HL-60 (cell line): ENCODE measurements at regions not wholly inside any gene's neighbourhood (a gene's known extent, or its start where the extent isn't known, plus 50 kb on each side); places are given as distances from the start of the nearest gene placed in this dataset.
"Not testable (repeated sequence)": the region's sequence is repeated elsewhere in the genome, so short reads cannot be mapped to it uniquely, and the experiment has no call there.

Source experiments
- DNase-seq, 2 experiments: peaks; one replicate each; pipeline ENCODE4 v3.0.0-alpha.2; 2010 to 2020; ENCODE audit warnings: low read depth in 1 of 2, low spot score in 1 of 2
- H3K27ac ChIP-seq: fragments of 250-450 bp; sonication (Bioruptor Pico); replicated peaks from 2 replicates; pipeline ENCODE4 v1.5.1; 2020; ENCODE audit warnings: mild to moderate bottlenecking, moderate library complexity
- H3K27me3 ChIP-seq: fragments of 250-450 bp; sonication (Bioruptor Pico); 2 replicates; pipeline ENCODE4 v1.5.1; 2021; ENCODE audit warnings: mild to moderate bottlenecking, moderate library complexity; ENCODE audit not compliant: insufficient read depth, poor library complexity, severe bottlenecking
- H3K4me3 ChIP-seq: replicated peaks from 2 replicates; pipeline ENCODE4 v1.5.1; 2011; ENCODE audit warnings: mild to moderate bottlenecking, control low read depth, low read length; ENCODE audit not compliant: insufficient read depth
- GABPA ChIP-seq: IDR thresholded peaks from 2 replicates; pipeline ENCODE4 v1.6.1; 2012; ENCODE audit warnings: low read depth
- POLR2AphosphoS5 ChIP-seq: IDR thresholded peaks from 2 replicates; pipeline ENCODE4 v1.6.1; 2012; ENCODE audit warnings: low read depth
- SPI1 ChIP-seq: IDR thresholded peaks from 2 replicates; pipeline ENCODE4 v1.6.1; 2012; ENCODE audit warnings: low read depth, mild to moderate bottlenecking, borderline replicate concordance
- TF ChIP-seq, protein P1 (sequence below): IDR thresholded peaks from 2 replicates; pipeline ENCODE4 v1.6.1; 2012; ENCODE audit warnings: low read depth; ENCODE audit not compliant: insufficient replicate concordance
- TF ChIP-seq, protein P2 (sequence below): IDR thresholded peaks from one replicate; pipeline ENCODE4 v1.5.1; 2011; ENCODE audit warnings: low read length, control low read depth, inconsistent platforms; ENCODE audit not compliant: insufficient read depth

DNA sequence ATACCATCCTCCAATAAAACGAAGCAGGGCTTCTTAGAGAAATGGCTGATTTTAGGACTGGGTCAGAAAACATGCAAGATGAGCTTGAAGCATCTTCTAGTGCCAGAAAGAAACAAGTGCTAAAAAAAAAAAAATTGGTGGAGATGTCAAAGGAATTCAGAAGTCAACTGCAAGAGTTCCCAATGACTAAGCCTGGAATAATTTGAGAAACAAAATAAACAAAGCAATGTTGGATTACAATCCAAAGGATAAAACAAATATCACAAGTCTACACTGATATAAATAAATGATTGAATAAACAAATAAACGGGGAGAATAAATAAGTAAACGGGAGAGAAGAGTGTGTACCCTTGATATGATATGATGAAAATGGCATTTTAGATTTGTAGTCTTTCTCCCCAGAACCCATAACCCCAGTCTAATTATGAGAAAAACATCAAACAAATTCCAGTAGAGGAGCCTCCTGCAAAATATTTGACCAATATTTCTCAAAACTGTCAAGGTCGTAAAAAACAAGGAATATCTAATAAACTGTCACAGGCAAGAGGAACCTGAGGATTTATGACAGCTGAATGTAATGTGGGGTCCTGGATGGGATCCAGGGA is 63.5 kb upstream of the CCL21 start:
- no peak overlapping the region for H3K4me3 ChIP-seq
- TF ChIP-seq SPI1 (no peak), GABPA (no peak), POLR2AphosphoS5 (no peak)
- TF ChIP-seq, protein P1, sequence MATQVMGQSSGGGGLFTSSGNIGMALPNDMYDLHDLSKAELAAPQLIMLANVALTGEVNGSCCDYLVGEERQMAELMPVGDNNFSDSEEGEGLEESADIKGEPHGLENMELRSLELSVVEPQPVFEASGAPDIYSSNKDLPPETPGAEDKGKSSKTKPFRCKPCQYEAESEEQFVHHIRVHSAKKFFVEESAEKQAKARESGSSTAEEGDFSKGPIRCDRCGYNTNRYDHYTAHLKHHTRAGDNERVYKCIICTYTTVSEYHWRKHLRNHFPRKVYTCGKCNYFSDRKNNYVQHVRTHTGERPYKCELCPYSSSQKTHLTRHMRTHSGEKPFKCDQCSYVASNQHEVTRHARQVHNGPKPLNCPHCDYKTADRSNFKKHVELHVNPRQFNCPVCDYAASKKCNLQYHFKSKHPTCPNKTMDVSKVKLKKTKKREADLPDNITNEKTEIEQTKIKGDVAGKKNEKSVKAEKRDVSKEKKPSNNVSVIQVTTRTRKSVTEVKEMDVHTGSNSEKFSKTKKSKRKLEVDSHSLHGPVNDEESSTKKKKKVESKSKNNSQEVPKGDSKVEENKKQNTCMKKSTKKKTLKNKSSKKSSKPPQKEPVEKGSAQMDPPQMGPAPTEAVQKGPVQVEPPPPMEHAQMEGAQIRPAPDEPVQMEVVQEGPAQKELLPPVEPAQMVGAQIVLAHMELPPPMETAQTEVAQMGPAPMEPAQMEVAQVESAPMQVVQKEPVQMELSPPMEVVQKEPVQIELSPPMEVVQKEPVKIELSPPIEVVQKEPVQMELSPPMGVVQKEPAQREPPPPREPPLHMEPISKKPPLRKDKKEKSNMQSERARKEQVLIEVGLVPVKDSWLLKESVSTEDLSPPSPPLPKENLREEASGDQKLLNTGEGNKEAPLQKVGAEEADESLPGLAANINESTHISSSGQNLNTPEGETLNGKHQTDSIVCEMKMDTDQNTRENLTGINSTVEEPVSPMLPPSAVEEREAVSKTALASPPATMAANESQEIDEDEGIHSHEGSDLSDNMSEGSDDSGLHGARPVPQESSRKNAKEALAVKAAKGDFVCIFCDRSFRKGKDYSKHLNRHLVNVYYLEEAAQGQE, result no peak
- TF ChIP-seq, protein P2, sequence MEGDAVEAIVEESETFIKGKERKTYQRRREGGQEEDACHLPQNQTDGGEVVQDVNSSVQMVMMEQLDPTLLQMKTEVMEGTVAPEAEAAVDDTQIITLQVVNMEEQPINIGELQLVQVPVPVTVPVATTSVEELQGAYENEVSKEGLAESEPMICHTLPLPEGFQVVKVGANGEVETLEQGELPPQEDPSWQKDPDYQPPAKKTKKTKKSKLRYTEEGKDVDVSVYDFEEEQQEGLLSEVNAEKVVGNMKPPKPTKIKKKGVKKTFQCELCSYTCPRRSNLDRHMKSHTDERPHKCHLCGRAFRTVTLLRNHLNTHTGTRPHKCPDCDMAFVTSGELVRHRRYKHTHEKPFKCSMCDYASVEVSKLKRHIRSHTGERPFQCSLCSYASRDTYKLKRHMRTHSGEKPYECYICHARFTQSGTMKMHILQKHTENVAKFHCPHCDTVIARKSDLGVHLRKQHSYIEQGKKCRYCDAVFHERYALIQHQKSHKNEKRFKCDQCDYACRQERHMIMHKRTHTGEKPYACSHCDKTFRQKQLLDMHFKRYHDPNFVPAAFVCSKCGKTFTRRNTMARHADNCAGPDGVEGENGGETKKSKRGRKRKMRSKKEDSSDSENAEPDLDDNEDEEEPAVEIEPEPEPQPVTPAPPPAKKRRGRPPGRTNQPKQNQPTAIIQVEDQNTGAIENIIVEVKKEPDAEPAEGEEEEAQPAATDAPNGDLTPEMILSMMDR, result no peak
- no peak for DNase-seq
- no peaks in the 10 kb centered on the region for H3K27me3 ChIP-seq
- H3K27ac ChIP-seq, result no peak overlapping the region

DNA sequence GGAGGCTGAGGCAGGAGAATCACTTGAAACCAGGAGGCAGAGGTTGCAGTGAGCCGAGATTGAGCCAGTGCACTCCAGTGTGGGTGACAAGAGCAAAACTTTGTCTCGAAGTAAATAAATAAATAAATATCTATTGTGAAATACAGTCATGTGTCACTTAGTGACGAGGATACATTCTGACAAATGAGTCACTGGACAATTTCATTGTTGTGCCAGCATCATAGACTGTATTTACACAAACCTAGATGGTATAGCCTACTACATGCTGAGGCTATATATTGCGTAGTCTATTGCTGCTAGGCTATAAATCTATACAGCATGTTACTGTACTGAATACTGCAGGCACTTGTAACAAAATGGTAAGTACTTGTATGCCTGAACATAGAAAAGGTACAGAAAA is 61.1 kb upstream of the CCL21 start:
- DNase-seq, result no peak
- H3K27ac ChIP-seq, result no peak overlapping the region

DNA sequence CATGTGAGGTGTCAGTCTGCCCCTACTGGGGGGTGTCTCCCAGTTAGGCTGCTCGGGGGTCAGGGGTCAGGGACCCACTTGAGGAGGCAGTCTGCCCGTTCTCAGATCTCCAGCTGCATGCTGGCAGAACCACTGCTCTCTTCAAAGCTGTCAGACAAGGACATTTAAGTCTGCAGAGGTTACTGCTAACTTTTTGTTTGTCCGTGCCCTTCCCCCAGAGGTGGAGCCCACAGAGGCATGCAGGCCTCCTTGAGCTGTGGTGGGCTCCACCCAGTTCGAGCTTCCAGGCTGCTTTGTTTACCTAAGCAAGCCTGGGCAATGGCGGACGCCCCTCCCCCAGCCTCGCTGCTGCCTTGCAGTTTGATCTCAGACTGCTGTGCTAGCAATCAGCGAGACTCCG is 57.2 kb upstream of the CCL21 start:
- not testable (repeated sequence) for H3K4me3 ChIP-seq, DNase-seq, H3K27ac ChIP-seq, H3K27me3 ChIP-seq

More for the DNA sequence above, 61.1 kb upstream of the CCL21 start:
- H3K4me3 ChIP-seq, result no peak overlapping the region
- TF ChIP-seq, protein P1, result no peak
- TF ChIP-seq SPI1, result no peak
- no peaks in the 10 kb centered on the region for H3K27me3 ChIP-seq

DNA sequence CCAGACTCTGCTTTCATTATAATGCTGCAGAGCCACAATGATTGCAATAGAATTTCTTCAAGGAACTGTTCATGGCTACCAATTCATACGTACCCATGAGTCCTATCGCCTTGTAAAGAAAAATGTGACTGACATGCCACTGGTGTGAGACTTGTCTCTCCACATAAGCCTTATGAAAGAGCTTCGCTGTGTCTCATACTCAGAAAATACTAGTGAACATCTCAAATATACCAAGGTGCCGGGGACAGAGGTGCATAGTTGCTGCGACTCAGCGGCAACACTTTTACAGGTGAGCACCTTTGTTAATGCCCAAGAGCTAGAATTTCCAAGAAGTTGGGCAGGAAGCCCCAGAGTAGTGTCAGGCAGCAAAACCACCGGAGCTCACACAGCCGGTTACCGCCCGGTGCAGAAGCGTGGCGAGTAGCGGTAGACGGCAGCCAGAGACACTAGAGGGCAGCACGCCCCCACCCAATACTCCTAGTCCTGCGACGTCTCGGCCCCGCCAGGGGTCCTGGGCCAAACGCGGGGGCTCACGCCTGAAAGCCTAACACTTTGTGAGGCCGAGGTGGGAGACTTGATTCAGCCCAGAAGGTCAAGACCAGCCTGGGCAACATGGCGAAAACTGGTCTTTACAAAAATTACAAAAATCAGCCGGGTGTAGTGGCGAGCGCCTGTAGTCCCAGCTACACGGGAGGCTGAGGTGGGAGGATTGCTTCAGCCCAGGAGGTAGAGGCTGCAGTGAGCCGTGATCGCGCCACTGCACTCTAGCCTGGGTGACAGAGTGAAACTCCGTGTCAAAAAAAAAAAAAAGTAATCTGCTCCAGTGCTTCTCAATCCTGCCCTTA is 50.5 kb upstream of the CCL21 start:
- not testable (repeated sequence) for H3K4me3 ChIP-seq, H3K27ac ChIP-seq, H3K27me3 ChIP-seq
- TF ChIP-seq, protein P2, result peak; percentile 58
- peak in 1 of 2 experiments; percentile 47 for DNase-seq
